ENCODE measurements at regions not wholly inside any gene's neighbourhood (a gene's known extent, or its start where the extent isn't known, plus 50 kb on each side); places are given as distances from the start of the nearest gene placed in this dataset.
A peak's percentile ranks its signal among the peaks of the same experiment; 100 is the strongest.

DNA sequence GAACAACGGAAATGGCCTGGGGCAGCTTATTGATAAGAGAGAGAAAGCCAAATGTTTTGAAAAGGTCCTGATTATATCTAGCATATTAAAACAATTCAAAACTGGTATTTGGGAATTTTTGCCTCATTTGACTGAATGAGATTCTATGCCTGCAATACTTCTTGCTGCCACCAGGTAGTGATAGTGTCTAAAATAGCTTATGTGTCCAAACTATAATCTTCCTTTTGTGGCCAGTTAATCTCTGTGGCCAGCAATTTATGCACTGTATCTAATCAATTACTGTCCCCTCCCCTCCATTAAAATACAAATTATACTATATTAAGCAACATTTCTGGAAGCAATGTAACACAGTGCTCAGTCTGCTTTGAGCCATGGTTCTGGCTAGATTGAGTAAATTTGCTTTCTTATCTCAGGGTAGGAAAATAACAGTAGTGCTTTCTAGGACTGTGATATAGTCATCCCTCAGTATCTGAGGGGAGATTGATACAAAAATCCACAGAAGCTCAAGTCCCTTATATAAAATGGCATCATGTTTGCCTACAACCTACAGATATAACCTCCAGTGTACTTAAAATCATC, 91.8 kb downstream of the FOXD2 start:
- TF ChIP-seq, protein P1, sequence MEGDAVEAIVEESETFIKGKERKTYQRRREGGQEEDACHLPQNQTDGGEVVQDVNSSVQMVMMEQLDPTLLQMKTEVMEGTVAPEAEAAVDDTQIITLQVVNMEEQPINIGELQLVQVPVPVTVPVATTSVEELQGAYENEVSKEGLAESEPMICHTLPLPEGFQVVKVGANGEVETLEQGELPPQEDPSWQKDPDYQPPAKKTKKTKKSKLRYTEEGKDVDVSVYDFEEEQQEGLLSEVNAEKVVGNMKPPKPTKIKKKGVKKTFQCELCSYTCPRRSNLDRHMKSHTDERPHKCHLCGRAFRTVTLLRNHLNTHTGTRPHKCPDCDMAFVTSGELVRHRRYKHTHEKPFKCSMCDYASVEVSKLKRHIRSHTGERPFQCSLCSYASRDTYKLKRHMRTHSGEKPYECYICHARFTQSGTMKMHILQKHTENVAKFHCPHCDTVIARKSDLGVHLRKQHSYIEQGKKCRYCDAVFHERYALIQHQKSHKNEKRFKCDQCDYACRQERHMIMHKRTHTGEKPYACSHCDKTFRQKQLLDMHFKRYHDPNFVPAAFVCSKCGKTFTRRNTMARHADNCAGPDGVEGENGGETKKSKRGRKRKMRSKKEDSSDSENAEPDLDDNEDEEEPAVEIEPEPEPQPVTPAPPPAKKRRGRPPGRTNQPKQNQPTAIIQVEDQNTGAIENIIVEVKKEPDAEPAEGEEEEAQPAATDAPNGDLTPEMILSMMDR (conservative IDR thresholded peaks at IDR 0.05): peak; percentile 74
- TF ChIP-seq ZFX (IDR thresholded peaks at IDR 0.05): no peak
